ENCODE measurements at regions not wholly inside any gene's neighbourhood (a gene's known extent, or its start where the extent isn't known, plus 50 kb on each side); places are given as distances from the start of the nearest gene placed in this dataset.

DNA sequence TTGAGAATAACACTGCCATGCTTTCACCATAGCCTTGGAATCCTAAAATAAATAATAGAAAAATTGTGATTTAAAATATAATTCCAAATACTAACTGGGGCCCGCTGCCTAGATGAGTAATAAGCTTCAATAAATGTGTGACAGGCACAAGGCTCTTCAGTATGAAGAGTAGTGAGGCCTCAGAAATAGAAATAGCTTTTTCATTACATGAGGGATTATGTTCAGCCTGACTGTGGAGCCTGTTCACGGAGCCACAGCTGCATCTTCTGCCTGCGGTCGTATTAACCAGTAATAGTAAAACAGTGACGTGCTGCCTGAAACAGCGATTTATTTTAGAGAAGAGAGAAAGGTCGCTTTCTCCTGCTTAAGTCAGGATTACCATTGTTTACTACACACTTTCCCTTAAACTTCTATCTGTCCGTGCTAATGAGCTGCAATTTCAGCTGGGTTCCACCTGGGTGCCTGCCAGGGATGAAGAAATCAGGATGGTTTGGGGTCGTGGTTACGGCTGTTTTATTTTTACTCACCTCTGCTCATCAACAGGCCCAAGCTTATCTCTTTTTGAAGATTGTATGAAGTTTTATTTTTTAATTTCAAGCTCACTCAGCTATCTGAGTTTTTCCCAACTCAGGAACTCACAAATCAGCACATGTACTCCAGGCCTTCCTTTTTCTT is 284.9 kb upstream of the WWC1 start:
- Histone ChIP-seq H3K9me3 (ENCODE audit: control insufficient read depth, low read length) (no peaks in the 10 kb centered on the region), H3K4ac (ENCODE audit: low read depth in 1 of 2, low read length in 2 of 2) (no peak overlapping the region), H3K9ac (ENCODE audit: low read length) (no peak overlapping the region), H3K36me3 (ENCODE audit: control insufficient read depth in 1 of 2, insufficient read depth in 2 of 2, low read depth in 1 of 2, low read length in 2 of 2) (no peaks in the 10 kb centered on the region), H4K91ac (ENCODE audit: low read length) (no peak overlapping the region), H2AK5ac (ENCODE audit: low read length, severe bottlenecking) (no peak overlapping the region), H3K14ac (ENCODE audit: low read length in 2 of 2) (no peak overlapping the region), H3K27ac (ENCODE audit: low read length, poor library complexity, severe bottlenecking) (peak overlapping the region; percentile 59), H3K23ac (ENCODE audit: low read length in 2 of 2) (no peak overlapping the region), H2AFZ (ENCODE audit: low read depth, low read length) (no peak overlapping the region), H2BK120ac (ENCODE audit: low read depth, low read length) (no peak overlapping the region), H3K27me3 (ENCODE audit: control insufficient read depth in 1 of 2, insufficient read depth in 1 of 2, low read length in 2 of 2) (peaks cover 0 to 4% of the 10 kb centered on the region in 2 experiments), H2BK15ac (ENCODE audit: low read depth, poor library complexity, severe bottlenecking) (no peak overlapping the region), H3K18ac (ENCODE audit: low read depth in 1 of 2, low read length in 2 of 2) (no peak overlapping the region), H3K4me2 (ENCODE audit: low read length, poor library complexity, severe bottlenecking) (no peak overlapping the region), H3K4me1 (ENCODE audit: control insufficient read depth, insufficient read depth, low read depth, low read length) (no peaks in the 10 kb centered on the region), H2BK5ac (ENCODE audit: low read depth, low read length, poor library complexity, severe bottlenecking) (no peak overlapping the region), H4K8ac (ENCODE audit: low read length) (no peak overlapping the region), H3K4me3 (ENCODE audit: insufficient read depth in 1 of 2, low read depth in 1 of 2, low read length in 2 of 2) (no peak overlapping the region), H2BK12ac (ENCODE audit: low read length in 2 of 2) (no peak overlapping the region), H3K79me1 (replicated peaks; ENCODE audit: low read length, poor library complexity, severe bottlenecking) (peaks cover 15% of the 10 kb centered on the region)
- 93% methylated on average over 6 of the region's 10 CpGs for WGBS
- no peak for DNase-seq

DNA sequence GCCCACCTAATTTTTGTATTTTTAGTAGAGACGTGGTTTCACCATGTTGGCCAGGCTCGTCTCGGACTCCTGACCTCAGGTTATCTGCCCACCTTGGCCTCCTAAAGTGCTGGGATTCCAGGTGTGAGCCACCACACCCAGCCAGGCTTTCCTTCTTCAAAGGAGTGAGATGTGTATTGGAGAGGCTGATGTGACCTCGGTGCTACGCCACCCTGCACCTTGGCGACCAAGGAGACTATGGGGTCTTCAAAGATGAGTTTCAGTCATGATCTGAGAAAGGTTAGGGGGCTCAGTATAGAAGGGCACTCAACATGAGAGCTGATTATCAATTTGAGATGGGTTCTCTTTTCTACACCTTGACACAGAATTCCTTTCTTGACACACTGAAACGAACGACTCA is 284.2 kb upstream of the WWC1 start:
- Histone ChIP-seq H3K27ac (ENCODE audit: low read length, poor library complexity, severe bottlenecking) (no peak overlapping the region), H3K9ac (ENCODE audit: low read length) (no peak overlapping the region), H3K79me1 (replicated peaks; ENCODE audit: low read length, poor library complexity, severe bottlenecking) (peaks cover 15% of the 10 kb centered on the region), H2AFZ (ENCODE audit: low read depth, low read length) (no peak overlapping the region), H3K36me3 (ENCODE audit: control insufficient read depth in 1 of 2, insufficient read depth in 2 of 2, low read depth in 1 of 2, low read length in 2 of 2) (no peaks in the 10 kb centered on the region), H3K4ac (ENCODE audit: low read depth in 1 of 2, low read length in 2 of 2) (no peak overlapping the region), H3K9me3 (ENCODE audit: control insufficient read depth, low read length) (no peaks in the 10 kb centered on the region), H2BK12ac (ENCODE audit: low read length in 2 of 2) (no peak overlapping the region), H3K27me3 (ENCODE audit: control insufficient read depth in 1 of 2, insufficient read depth in 1 of 2, low read length in 2 of 2) (peaks cover 0 to 4% of the 10 kb centered on the region in 2 experiments), H3K4me2 (ENCODE audit: low read length, poor library complexity, severe bottlenecking) (no peak overlapping the region), H2BK120ac (ENCODE audit: low read depth, low read length) (no peak overlapping the region), H4K91ac (ENCODE audit: low read length) (no peak overlapping the region), H4K8ac (ENCODE audit: low read length) (no peak overlapping the region), H2AK5ac (ENCODE audit: low read length, severe bottlenecking) (no peak overlapping the region), H3K23ac (ENCODE audit: low read length in 2 of 2) (no peak overlapping the region), H2BK5ac (ENCODE audit: low read depth, low read length, poor library complexity, severe bottlenecking) (no peak overlapping the region), H3K14ac (ENCODE audit: low read length in 2 of 2) (no peak overlapping the region), H3K4me1 (ENCODE audit: control insufficient read depth, insufficient read depth, low read depth, low read length) (no peaks in the 10 kb centered on the region), H2BK15ac (ENCODE audit: low read depth, poor library complexity, severe bottlenecking) (no peak overlapping the region), H3K4me3 (ENCODE audit: insufficient read depth in 1 of 2, low read depth in 1 of 2, low read length in 2 of 2) (no peak overlapping the region), H3K18ac (ENCODE audit: low read depth in 1 of 2, low read length in 2 of 2) (no peak overlapping the region)
- WGBS, result 94% methylated on average over 8 of the region's 8 CpGs
- no peak for DNase-seq

DNA sequence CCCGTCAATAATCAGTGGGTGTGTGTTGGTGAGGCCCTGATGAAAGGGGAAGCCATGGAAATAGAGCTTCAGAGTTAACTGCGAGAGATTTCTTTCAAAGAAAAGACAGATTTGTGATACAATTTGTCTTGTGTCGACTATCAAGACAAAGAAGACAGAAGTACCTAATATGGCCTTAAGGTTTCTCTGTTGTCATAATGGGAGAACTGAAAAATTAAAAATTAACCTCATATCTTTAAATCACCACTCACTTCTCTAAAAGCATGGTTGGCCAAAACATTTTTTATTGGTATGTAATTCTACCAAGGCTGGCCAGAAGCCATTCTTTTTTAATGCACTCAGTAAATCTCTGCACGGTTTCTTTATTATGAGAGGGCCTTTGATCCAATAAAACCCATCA is 282.9 kb upstream of the WWC1 start:
- Histone ChIP-seq H3K4me2 (ENCODE audit: low read length, poor library complexity, severe bottlenecking) (no peak overlapping the region), H3K18ac (ENCODE audit: low read depth in 1 of 2, low read length in 2 of 2) (no peak overlapping the region)
- WGBS, result 97% methylated on average over 2 of the region's 4 CpGs

DNA sequence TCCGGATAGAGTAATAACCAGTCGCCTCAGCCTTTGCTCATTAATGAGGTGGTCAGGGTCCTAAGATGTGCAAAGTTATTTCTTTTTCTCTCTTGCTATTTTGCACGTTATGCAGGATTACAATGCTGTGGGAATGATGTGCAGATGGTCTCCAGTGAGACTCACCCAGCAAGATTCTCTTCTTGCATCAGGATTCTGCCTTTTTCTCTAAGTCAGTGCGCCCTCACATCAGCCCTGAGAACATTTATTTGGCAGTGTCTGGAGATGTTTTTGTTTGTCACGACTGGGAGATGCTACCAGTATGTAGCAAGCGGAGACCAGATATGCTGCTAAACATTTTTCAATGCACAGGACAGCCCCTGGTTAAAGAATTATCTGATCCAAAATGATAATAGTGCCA is 280.3 kb upstream of the WWC1 start:
- Histone ChIP-seq H4K8ac (ENCODE audit: low read length) (no peak overlapping the region), H2BK120ac (ENCODE audit: low read depth, low read length) (no peak overlapping the region), H2BK5ac (ENCODE audit: low read depth, low read length, poor library complexity, severe bottlenecking) (no peak overlapping the region), H3K4me3 (ENCODE audit: insufficient read depth in 1 of 2, low read depth in 1 of 2, low read length in 2 of 2) (no peak overlapping the region), H3K79me1 (replicated peaks; ENCODE audit: low read length, poor library complexity, severe bottlenecking) (peaks cover 10% of the 10 kb centered on the region), H2AK5ac (ENCODE audit: low read length, severe bottlenecking) (no peak overlapping the region), H3K23ac (ENCODE audit: low read length in 2 of 2) (no peak overlapping the region), H2BK12ac (ENCODE audit: low read length in 2 of 2) (no peak overlapping the region), H3K4ac (ENCODE audit: low read depth in 1 of 2, low read length in 2 of 2) (no peak overlapping the region), H3K27ac (ENCODE audit: low read length, poor library complexity, severe bottlenecking) (no peak overlapping the region), H2BK15ac (ENCODE audit: low read depth, poor library complexity, severe bottlenecking) (no peak overlapping the region), H3K27me3 (ENCODE audit: control insufficient read depth in 1 of 2, insufficient read depth in 1 of 2, low read length in 2 of 2) (peaks cover 0 to 4% of the 10 kb centered on the region in 2 experiments), H3K4me2 (ENCODE audit: low read length, poor library complexity, severe bottlenecking) (no peak overlapping the region), H2AFZ (ENCODE audit: low read depth, low read length) (no peak overlapping the region), H3K4me1 (ENCODE audit: control insufficient read depth, insufficient read depth, low read depth, low read length) (no peaks in the 10 kb centered on the region), H3K36me3 (ENCODE audit: control insufficient read depth in 1 of 2, insufficient read depth in 2 of 2, low read depth in 1 of 2, low read length in 2 of 2) (no peaks in the 10 kb centered on the region), H4K91ac (ENCODE audit: low read length) (no peak overlapping the region), H3K18ac (ENCODE audit: low read depth in 1 of 2, low read length in 2 of 2) (no peak overlapping the region), H3K9ac (ENCODE audit: low read length) (no peak overlapping the region), H3K14ac (ENCODE audit: low read length in 2 of 2) (no peak overlapping the region), H3K9me3 (ENCODE audit: control insufficient read depth, low read length) (no peaks in the 10 kb centered on the region)
- WGBS, result 95% methylated on average over 5 of the region's 6 CpGs
- DNase-seq, result no peak

More for the DNA sequence above, 282.9 kb upstream of the WWC1 start:
- Histone ChIP-seq H3K23ac (ENCODE audit: low read length in 2 of 2) (no peak overlapping the region), H2BK12ac (ENCODE audit: low read length in 2 of 2) (no peak overlapping the region), H3K9me3 (ENCODE audit: control insufficient read depth, low read length) (no peaks in the 10 kb centered on the region), H2BK15ac (ENCODE audit: low read depth, poor library complexity, severe bottlenecking) (no peak overlapping the region), H2BK120ac (ENCODE audit: low read depth, low read length) (no peak overlapping the region), H3K9ac (ENCODE audit: low read length) (no peak overlapping the region), H3K79me1 (replicated peaks; ENCODE audit: low read length, poor library complexity, severe bottlenecking) (peaks cover 15% of the 10 kb centered on the region), H4K8ac (ENCODE audit: low read length) (no peak overlapping the region), H3K27me3 (ENCODE audit: control insufficient read depth in 1 of 2, insufficient read depth in 1 of 2, low read length in 2 of 2) (peaks cover 0 to 4% of the 10 kb centered on the region in 2 experiments), H3K4me3 (ENCODE audit: insufficient read depth in 1 of 2, low read depth in 1 of 2, low read length in 2 of 2) (no peak overlapping the region), H3K14ac (ENCODE audit: low read length in 2 of 2) (no peak overlapping the region), H4K91ac (ENCODE audit: low read length) (no peak overlapping the region), H3K4ac (ENCODE audit: low read depth in 1 of 2, low read length in 2 of 2) (no peak overlapping the region), H3K4me1 (ENCODE audit: control insufficient read depth, insufficient read depth, low read depth, low read length) (no peaks in the 10 kb centered on the region), H3K27ac (ENCODE audit: low read length, poor library complexity, severe bottlenecking) (no peak overlapping the region), H2BK5ac (ENCODE audit: low read depth, low read length, poor library complexity, severe bottlenecking) (no peak overlapping the region), H3K36me3 (ENCODE audit: control insufficient read depth in 1 of 2, insufficient read depth in 2 of 2, low read depth in 1 of 2, low read length in 2 of 2) (no peaks in the 10 kb centered on the region), H2AFZ (ENCODE audit: low read depth, low read length) (no peak overlapping the region), H2AK5ac (ENCODE audit: low read length, severe bottlenecking) (no peak overlapping the region)
- no peak for DNase-seq
